Stomach (tissue), 4 donors: ENCODE measurements at regions not wholly inside any gene's neighbourhood (a gene's known extent, or its start where the extent isn't known, plus 50 kb on each side); places are given as distances from the start of the nearest gene placed in this dataset.

Experiments used
- CTCF ChIP-seq, 7 experiments: fragments of 450-650 bp in 4 of 7; fragments of 200-600 bp in 3 of 7; sonication (generic) in 3 of 7; IDR thresholded peaks; one replicate each; pipeline ENCODE4 v1.5.1; 2016 to 2019; ENCODE audit warnings: antibody characterized with exemption in 7 of 7, control low read depth in 2 of 7, mild to moderate bottlenecking in 1 of 7
- POLR2A ChIP-seq, 4 donors: fragments of 450-650 bp; IDR thresholded peaks; one replicate each; pipeline ENCODE4 v1.6.1; 2016; ENCODE audit warnings: antibody characterized with exemption in 4 of 4, control low read depth in 2 of 4, mild to moderate bottlenecking in 1 of 4, moderate library complexity in 1 of 4
- POLR2AphosphoS5 ChIP-seq, 3 donors: sonication (generic); formaldehyde crosslinking; IDR thresholded peaks; one replicate each; pipeline ENCODE4 v1.6.1; 2016; ENCODE audit warnings: antibody characterized with exemption in 3 of 3

GRCh38 chr2:65658881-65659280, 226.5 kb upstream of the SPRED2 start:
- TF ChIP-seq POLR2A (IDR thresholded peaks at IDR 0.05) (no peak), CTCF (IDR thresholded peaks at IDR 0.05) (no peak), POLR2AphosphoS5 (IDR thresholded peaks at IDR 0.05) (no peak)
